ENCODE measurements at regions not wholly inside any gene's neighbourhood (a gene's known extent, or its start where the extent isn't known, plus 50 kb on each side); places are given as distances from the start of the nearest gene placed in this dataset.

DNA sequence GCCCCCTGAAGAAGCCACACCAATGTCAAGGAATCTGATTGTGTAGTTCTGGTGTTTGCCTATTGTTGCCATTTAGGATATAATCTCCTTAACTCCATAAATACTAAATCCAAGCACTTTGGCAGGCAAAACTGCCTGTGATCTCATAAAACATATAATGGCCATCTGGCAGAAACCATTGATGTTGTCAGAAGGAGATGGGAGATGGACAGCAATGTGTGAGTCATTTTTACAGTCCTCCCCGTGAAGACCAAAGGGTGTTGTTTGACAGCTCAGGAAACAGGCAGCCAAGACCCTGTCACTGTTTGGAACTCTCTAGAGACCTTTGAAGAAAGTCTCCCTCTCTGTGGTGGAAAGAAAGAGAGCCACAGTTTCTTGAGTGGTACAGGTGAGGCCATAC lies 454.1 kb downstream of the HS3ST3B1 start:
- TF ChIP-seq, protein P1, sequence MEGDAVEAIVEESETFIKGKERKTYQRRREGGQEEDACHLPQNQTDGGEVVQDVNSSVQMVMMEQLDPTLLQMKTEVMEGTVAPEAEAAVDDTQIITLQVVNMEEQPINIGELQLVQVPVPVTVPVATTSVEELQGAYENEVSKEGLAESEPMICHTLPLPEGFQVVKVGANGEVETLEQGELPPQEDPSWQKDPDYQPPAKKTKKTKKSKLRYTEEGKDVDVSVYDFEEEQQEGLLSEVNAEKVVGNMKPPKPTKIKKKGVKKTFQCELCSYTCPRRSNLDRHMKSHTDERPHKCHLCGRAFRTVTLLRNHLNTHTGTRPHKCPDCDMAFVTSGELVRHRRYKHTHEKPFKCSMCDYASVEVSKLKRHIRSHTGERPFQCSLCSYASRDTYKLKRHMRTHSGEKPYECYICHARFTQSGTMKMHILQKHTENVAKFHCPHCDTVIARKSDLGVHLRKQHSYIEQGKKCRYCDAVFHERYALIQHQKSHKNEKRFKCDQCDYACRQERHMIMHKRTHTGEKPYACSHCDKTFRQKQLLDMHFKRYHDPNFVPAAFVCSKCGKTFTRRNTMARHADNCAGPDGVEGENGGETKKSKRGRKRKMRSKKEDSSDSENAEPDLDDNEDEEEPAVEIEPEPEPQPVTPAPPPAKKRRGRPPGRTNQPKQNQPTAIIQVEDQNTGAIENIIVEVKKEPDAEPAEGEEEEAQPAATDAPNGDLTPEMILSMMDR (IDR thresholded peaks at IDR 0.05) = no peak
- no peak for TF ChIP-seq POLR2A (IDR thresholded peaks at IDR 0.05)
